ENCODE measurements at regions not wholly inside any gene's neighbourhood (a gene's known extent, or its start where the extent isn't known, plus 50 kb on each side); places are given as distances from the start of the nearest gene placed in this dataset.
"Not testable (repeated sequence)": the region's sequence is repeated elsewhere in the genome, so short reads cannot be mapped to it uniquely, and the experiment has no call there.

GRCh38 chr2:116754381-116755101 is 1060.0 kb upstream of the DDX18 start:
- no peak for DNase-seq (ENCODE audit: low read depth in 4 of 4, low spot score in 3 of 4)

- no peak for DNase-seq (ENCODE audit: low read depth in 4 of 4, low spot score in 3 of 4)
Observed at GRCh38 chr2:116761864-116762263, 1052.6 kb upstream of the DDX18 start.

- DNase-seq (ENCODE audit: low read depth in 4 of 4, low spot score in 3 of 4) = no peak
Observed at GRCh38 chr2:116769514-116769913, 1045.0 kb upstream of the DDX18 start.

- DNase-seq (ENCODE audit: low read depth in 4 of 4, low spot score in 3 of 4) = no peak
Observed at GRCh38 chr2:116776556-116776955, 1037.9 kb upstream of the DDX18 start.

DNA sequence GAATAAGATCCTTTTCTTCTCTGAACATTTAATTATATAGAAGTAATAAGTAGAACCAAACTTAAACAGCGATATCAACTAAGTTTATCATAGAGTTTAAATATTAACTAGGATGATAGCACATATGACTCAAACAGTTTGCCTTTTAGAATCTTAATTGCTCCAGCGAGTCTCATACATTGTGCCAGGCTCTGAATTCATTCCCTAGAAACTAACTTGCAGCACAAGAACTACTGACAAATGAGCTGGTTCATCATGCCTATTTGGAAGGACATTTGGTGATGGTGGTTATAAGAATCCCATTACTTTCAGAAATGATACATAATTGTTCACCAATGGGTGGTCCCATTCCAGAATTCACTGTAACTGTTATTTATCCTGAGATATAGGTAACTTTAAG is 1026.6 kb upstream of the DDX18 start:
- DNase-seq (ENCODE audit: low read depth in 4 of 4, low spot score in 3 of 4) = no peak

- no peak for DNase-seq (ENCODE audit: low read depth in 4 of 4, low spot score in 3 of 4)
Observed at GRCh38 chr2:116802671-116803070, 1011.8 kb upstream of the DDX18 start.

- no peak for DNase-seq (ENCODE audit: low read depth in 4 of 4, low spot score in 3 of 4)
Observed at GRCh38 chr2:116804901-116805300, 1009.6 kb upstream of the DDX18 start.

GRCh38 chr2:116806505-116806904 is 1008.0 kb upstream of the DDX18 start:
- not testable (repeated sequence) for DNase-seq (ENCODE audit: low read depth in 4 of 4, low spot score in 3 of 4)

DNA sequence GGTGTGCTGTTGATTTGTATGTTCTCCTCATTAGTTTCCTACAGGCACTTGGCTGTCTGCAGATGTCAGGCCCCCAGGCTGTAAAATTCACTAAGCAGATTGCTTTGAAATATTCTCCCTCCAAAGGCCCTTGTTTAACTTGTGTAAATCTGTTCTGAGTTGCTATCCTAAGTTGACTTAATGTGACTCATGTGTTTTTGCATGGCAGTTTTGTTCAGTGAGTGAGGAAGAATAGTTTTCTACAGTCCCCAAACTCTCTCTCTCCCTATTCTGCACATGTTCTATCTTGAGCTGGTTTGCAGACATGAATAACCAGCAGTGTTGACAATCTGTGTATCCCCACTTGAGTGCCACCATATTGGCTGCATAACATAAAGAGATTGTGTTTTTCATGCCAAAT is 1005.4 kb upstream of the DDX18 start:
- no peak for DNase-seq (ENCODE audit: low read depth in 4 of 4, low spot score in 3 of 4)

DNA sequence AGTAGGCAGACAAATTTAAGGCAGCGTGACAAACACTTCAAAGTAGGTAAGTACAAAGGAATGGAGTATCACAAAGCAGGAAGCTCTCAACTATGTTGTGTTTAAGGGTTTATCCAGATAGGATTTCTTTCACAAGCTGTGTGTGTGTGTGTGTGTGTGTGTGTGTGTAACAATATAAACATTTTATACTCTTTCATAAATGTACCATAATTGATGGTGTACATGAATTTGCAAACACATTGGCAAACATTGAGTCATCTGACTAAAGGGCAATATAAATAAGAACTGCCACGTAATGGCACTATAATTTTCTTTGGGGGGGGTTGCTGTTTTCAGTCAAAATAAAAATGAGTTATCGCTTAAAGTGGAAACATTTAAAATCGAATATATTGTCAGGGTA is 1004.4 kb upstream of the DDX18 start:
- DNase-seq (ENCODE audit: low read depth in 4 of 4, low spot score in 3 of 4) = no peak

- no peak for DNase-seq (ENCODE audit: low read depth in 4 of 4, low spot score in 3 of 4)
Observed at GRCh38 chr2:116810645-116811044, 1003.8 kb upstream of the DDX18 start.

DNA sequence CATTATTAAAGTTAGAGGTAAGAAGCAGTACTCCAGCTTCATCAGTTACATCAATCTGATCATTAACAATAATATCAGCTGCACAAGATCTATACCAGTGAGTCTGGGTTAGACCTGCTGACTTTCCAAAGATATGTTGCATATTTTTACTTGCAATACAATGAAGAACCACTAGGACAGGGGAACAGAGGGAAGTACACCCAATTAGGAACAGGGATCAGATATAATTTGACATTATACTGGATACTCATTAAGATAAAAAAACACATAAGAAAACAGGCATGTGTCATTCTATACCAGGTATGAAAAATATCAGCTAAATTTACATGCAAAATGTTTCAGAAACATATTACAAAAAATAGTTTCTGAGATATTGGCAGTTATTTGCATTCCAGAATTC is 995.1 kb upstream of the DDX18 start:
- DNase-seq (ENCODE audit: low read depth in 4 of 4, low spot score in 3 of 4) = no peak

DNA sequence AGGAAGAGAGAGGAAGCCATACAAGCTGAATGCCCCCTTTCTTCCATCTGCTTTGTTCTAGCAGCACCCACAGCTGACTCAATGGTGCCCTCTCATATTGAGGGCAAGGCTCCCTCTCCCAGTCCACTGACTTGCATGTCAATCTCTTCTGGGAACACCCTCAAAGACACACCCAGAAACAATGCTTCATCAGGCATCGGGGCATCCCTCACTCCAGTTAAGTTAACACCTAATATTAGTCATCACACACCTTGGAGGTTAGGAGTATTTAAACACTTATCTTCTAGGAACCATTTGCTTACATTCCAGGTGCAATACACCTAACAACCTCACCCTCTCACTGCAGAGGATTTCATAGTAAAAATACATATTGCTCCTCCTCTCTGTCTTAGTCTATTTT is 993.5 kb upstream of the DDX18 start:
- DNase-seq (ENCODE audit: low read depth in 4 of 4, low spot score in 3 of 4) = no peak

- not testable (repeated sequence) for DNase-seq (ENCODE audit: low read depth in 4 of 4, low spot score in 3 of 4)
Observed at GRCh38 chr2:116829543-116829942, 984.9 kb upstream of the DDX18 start.

GRCh38 chr2:116832148-116832547 is 982.3 kb upstream of the DDX18 start:
- DNase-seq (ENCODE audit: low read depth in 4 of 4, low spot score in 3 of 4) = no peak

DNA sequence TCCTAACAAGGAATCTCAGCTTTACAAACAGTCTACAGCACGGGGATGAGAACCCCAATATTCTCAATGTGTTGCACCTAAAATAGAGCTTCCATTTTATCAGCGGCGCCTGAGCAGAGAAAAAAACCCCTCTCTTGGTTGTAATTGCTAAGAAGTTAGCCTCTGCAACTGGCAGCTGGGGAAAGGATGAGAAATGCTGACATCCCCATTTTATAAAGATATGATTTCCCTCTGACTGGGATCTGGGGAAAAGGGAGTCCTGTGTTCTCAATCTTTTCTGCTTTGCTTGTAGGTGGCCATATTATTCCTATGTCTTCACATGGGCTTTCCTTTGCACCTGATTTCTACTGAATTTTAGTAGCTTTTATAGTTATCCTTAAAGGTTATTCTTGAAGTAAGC is 981.4 kb upstream of the DDX18 start:
- DNase-seq (ENCODE audit: low read depth in 4 of 4, low spot score in 3 of 4) = no peak

DNA sequence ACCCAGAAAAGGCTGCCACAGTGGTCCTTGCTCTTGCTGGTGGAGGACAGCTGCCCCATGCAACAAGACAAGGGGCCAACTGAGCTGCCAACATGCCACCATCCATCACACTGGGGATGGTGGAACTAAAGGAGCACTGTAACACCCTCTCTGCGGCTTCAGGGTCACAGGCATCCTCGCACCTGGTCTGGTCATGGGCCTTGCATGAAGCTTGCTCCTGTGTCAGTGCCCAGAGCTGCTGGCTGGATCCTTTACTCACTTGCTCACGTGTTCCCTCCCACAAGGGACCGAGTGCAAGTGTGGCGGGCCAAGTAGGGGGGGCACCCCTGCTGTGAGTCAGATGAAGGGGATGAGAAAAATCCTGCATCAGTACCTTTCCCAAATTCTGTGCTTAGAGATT is 972.3 kb upstream of the DDX18 start:
- DNase-seq (ENCODE audit: low read depth in 4 of 4, low spot score in 3 of 4) = no peak

GRCh38 chr2:116859708-116860107 is 954.8 kb upstream of the DDX18 start:
- DNase-seq (ENCODE audit: low read depth in 4 of 4, low spot score in 3 of 4) = no peak

GRCh38 chr2:116874021-116874420 is 940.5 kb upstream of the DDX18 start:
- no peak for DNase-seq (ENCODE audit: low read depth in 4 of 4, low spot score in 3 of 4)

GRCh38 chr2:116877274-116877673 is 937.2 kb upstream of the DDX18 start:
- no peak for DNase-seq (ENCODE audit: low read depth in 4 of 4, low spot score in 3 of 4)

DNA sequence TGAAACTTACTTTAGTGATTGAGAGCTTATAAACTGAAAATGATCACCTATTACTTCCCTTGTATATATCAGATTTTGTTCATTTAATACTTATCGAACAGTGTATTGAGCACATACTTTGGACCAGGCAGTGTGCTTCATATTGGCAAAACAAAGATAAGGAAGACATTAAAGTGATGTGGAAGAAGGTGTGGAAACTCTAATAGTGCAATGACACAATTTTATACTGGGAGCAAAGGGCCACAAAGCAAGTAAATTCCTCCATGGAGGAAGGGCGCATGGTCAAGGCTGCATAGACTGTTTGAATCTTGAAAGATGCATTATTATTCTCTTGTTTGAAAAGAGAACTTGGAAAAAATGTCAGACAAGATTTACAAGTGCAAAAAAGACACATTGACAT is 936.5 kb upstream of the DDX18 start:
- DNase-seq (ENCODE audit: low read depth in 4 of 4, low spot score in 3 of 4) = no peak

DNA sequence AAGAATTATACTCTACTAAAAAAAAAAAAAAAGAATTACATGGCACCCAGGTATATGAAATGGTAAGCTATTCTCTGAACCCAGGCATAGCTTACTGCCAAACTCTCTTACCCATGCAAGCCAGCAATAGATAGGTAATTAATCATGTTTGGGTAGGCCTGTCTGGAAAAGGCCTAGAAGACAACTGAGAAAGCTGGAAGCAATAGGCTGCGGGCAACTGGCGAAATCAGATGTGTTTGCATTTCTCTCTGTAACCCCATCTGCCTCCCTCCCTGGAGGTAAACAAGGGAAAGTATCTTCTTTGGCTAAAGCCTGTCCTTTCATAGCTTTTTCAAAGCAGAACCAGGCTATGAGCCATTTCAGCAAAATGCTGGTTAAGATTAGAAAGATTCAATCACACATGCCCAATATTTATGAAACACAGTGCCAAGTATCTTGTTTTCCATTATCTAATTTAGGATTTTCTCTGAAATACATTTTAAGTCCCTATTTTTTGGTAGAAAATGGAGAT is 934.8 kb upstream of the DDX18 start:
- no peak for DNase-seq (ENCODE audit: low read depth in 4 of 4, low spot score in 3 of 4)

GRCh38 chr2:116891191-116891590 is 923.3 kb upstream of the DDX18 start:
- no peak for DNase-seq (ENCODE audit: low read depth in 4 of 4, low spot score in 3 of 4)

Measured in right renal pelvis (tissue), 4 donors.